Left hindlimb (tissue), 1 donor: ENCODE measurements at regions not wholly inside any gene's neighbourhood (a gene's known extent, or its start where the extent isn't known, plus 50 kb on each side); places are given as distances from the start of the nearest gene placed in this dataset.

Source experiments
- DNase-seq: peaks from one replicate; pipeline ENCODE4 v3.0.0-alpha.2; 2018

- no peak for DNase-seq
Observed at GRCh38 chr11:111194860-111195568, 50.5 kb upstream of the POU2AF2 start.

GRCh38 chr11:111193924-111194490 is 51.5 kb upstream of the POU2AF2 start:
- DNase-seq = no peak

DNA sequence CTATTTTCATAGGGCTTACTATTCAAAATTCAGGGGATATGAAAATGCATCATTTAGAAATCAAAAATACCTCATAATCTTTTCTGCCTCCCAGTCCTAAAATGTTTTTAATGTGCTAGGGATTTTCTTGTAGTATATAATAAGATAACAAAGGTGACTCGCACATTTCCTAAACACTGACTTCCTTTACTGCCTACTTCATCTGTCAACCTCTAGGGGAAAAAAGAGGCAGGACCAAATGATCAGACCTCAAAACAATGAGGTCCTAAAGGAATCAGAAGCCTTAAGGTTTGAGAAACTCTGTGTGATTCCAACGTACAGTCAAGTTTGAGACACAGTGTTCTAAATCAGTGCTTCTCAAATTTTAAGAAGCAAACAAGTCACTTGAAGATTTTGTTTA is 56.1 kb upstream of the POU2AF2 start:
- DNase-seq = no peak

DNA sequence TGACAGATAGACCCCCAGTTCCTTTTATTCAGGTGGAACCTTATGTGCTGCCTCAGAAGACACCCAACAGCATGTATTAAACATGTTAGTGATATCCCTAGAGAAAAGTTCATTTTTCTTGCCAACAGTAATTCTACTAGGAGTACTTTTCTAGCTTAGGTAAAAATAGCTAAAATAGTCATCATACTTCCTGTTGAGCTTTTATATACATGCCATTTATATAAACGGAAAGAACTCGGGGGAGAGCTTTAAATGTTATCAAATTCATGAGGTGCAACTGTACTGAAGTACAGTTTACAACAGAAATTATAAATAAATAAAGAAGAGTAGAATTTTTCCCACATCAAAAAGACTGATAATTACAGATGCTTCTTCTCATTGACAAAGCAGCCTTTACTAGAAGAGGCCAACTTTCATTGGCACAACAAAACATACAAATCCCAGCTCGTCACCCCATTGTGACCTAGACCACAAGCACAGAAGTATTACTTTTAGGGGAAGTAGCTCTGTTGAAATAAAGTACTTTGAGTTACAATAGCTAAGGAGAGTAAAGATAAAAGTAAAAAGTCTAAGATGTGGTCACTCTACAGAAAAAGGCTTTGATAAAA is 59.1 kb upstream of the POU2AF2 start:
- no peak for DNase-seq

- no peak for DNase-seq
Observed at GRCh38 chr11:111185266-111185665, 60.3 kb upstream of the POU2AF2 start.

- DNase-seq = no peak
Observed at GRCh38 chr11:111183706-111184105, 61.8 kb upstream of the POU2AF2 start.

DNA sequence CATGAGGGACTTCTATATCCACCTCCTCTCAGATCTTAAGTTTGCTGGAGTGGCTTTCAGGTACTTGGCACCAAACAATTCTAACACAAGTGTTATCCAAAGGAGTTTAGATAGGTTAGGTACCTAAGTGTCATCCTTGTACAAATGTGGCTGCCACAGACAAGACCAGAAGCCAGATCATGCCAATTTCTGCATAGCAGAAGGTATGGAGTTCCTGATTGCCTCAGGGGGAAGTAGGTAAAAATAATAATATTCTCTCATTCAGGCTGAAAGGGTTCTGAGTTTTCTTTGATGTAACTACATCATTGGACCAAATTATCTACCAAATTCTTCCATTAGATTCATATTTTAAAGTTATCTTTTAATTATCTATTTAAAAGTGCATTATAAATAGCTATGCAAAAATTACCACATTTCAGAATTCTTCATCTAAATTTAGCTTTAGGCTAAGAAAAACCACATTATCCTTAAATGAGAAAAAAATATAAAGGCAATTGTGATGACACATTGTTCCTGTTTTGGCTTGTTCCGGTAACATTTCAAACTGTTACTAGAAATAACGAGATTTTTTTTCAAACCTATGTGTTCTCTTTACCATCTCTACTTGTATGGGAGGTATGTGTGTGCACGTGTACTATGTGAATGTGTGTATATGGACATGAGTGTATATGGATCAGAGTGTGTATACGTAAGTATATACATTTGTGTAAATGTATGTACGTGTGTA is 66.2 kb upstream of the POU2AF2 start:
- DNase-seq = no peak

DNA sequence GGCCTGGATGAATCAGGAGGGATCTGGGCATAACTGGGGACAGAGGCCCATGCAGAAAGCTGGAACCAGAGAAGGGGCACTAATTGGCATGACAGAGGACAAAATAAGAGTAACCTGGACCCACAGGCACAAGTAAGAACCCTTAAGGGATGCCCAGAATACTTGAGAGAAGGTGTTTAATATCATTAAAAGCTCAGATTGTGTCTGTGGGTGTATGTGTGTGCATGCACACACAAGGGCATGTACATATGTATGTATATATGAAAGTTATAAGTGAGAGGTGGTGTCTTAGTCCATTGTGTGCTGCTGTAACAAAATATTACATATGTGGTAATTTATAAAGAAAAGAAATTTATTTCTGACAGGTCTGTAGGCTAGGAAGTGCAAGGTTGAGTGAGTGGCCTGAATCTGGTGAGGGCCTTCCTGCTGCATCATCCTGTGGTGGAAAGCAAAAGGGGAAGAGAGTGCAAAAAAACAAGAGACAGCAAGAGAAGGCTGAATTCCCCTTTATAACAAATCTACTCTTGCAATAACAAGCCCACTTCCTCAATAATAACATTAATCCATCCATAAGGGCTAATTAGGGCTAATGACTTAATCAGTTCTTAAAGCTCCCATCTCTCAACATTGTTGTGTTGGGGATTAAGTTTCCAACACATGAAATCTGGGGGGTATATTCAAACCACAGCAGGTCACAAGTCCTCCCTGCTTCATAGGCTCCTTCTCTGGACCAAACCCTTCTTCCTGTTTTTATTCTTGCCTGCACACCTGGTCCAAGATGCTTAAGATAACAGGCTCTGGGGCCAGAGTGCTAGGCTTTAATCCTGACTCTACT is 68.3 kb upstream of the POU2AF2 start:
- DNase-seq = no peak

DNA sequence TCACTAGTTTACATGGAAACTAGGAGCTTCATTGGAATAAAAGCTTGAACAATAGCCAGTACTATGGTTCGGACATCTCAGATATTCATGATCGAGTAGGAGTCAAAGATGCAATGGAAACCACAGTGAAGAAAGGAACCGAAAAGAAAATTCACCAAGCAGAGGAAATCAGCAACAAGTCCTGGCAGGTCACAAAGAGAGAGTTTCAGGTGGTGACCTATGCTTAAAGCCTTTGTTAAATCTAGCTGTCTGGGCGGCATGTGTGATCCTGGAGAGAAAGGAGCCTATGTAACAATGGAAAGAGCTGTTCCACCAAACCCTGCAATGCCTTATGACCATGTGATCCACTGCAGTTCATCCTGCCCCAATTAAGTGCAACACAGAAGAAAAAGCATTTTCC is 68.9 kb upstream of the POU2AF2 start:
- no peak for DNase-seq

DNA sequence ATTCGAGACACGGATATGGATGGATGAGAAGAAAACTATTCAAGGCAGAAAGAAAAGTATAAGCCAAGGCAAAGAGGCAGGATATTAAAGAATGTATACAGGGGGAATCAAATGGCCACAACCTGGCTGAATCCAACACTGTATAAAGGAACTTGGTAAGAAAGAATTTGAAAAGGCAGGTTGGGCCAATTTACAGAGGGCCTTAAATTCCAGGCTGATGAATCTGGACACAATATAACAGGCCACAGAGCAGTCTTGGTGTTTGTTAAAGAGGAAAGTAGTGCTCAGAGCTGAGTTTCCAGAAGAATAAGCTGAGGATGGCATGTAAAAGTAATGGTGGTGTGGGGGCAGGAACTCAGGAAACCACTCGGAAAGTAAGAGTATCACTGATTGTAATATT is 72.3 kb upstream of the POU2AF2 start:
- DNase-seq = no peak

GRCh38 chr11:111172321-111172862 is 73.1 kb upstream of the POU2AF2 start:
- DNase-seq = no peak

DNA sequence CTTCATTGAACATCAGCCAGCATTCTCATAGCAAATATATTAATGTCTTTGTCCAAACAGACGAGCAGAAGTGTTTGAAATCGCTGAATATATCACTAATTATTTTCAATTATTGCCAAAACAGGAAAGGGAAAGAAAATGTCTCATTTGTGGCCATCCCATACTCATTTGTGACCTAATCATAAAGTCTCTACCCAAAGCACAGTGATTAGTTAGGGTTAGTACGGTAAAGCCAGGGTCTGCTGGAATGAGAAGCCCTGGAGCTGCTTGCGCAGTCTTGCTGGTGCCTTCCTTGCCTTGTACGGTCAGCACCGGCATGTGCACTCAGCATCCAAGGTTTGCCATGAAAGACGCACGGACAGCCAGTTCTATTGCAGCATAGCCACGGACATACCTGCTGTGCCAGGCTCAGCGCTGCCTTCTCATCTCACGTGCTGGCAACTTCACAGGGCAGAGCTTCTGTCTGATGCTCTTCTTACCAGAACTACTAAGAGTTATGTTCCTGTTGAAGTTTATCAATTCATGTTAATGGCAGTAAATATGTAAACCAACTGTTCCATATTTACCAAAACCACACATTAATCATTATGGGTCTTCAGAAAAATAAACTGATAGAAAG is 74.7 kb upstream of the POU2AF2 start:
- no peak for DNase-seq

- DNase-seq = no peak
Observed at GRCh38 chr11:111169367-111169766, 76.2 kb upstream of the POU2AF2 start.

DNA sequence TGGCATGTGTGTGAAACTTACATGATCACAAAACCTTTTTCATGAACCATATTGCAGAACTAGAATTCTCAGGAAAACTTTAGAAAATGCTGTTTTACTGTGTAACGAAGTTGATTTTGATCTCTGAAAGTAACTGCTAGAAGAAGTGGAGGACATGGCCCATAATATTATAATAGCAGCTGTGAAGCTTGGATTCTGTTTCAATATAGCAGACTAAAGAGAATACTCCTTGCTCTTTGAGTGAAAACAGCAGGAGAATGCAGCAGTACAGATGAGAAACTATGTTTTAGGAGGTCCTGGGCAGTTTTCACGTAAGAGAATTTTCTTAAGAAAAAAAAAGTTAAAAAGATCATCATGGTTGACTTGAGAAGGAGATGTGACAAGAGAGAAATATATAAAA is 76.7 kb upstream of the POU2AF2 start:
- DNase-seq = no peak

GRCh38 chr11:111167666-111168065 is 77.9 kb upstream of the POU2AF2 start:
- DNase-seq = no peak

GRCh38 chr11:111166598-111166997 is 78.9 kb upstream of the POU2AF2 start:
- DNase-seq = no peak

GRCh38 chr11:111162305-111162704 is 83.2 kb upstream of the POU2AF2 start:
- no peak for DNase-seq

GRCh38 chr11:111157571-111157970 is 88.0 kb upstream of the POU2AF2 start:
- DNase-seq = no peak

DNA sequence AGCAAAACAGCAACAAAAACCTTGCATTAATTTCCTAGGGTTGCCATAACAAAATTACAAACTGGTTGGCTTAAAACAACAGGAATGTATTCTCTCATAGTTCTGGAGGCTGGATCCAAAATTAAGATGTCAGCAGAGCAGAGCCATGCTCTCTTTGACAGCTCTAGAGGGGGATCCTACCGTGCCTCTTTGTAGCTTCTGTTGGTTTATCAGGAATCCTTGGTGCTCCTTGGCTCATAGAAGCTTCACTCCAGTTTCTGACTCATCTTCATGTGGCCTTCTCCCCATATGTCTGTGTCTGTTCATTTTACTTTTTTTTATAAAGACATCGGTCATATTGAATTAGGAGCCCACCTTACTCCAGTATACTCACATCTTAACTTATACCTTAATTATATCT is 90.5 kb upstream of the POU2AF2 start:
- no peak for DNase-seq

- DNase-seq = no peak
Observed at GRCh38 chr11:111153194-111153593, 92.3 kb upstream of the POU2AF2 start.

DNA sequence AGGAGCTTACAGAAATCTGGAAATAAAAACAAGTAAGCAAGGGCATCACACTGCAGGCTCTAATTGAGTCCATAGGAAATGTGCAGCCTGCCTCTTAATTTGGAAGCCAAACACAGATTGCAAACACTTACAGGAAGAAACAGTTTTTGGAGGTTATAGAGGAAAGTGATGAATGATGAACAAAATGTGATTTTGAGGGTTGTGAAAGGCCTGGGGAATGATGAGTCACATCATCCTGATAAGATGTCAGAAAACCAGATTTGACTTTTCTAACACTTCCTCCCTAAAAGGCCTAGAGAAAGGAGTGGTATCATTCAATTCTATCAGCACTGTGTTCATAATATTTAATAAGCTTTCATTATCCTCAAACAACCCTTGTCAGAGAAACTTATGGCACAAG is 96.6 kb upstream of the POU2AF2 start:
- DNase-seq = no peak

- DNase-seq = no peak
Observed at GRCh38 chr11:111148121-111148520, 97.4 kb upstream of the POU2AF2 start.
